Endothelial cell of umbilical vein (primary cell): ENCODE measurements at regions not wholly inside any gene's neighbourhood (a gene's known extent, or its start where the extent isn't known, plus 50 kb on each side); places are given as distances from the start of the nearest gene placed in this dataset. TPM values are rescaled to one million over a fixed set of nuclear protein-coding genes. Genes with fewer than 3 reads are reported as not detected.

ENCODE experiments used
- BruUV-seq: library from RNA; stranded (reverse); fragments of 400-500 nt; replicated peaks from 2 replicates; lab custom pipeline; 2021; lab: Mats Ljungman, UMichigan
- CTCF ChIA-PET: fragments of 300-600, 350-600 bp; sonication (Branson Sonifier 250); formaldehyde crosslinking; loops from one replicate; lab custom pipeline; 2021; ENCODE audit warnings: antibody characterized with exemption, inconsistent platforms; lab: Charles Lee
- POLR2A ChIA-PET: fragments of 300-600, 350-600 bp; sonication (Branson Sonifier 250); formaldehyde crosslinking; loops from one replicate; lab custom pipeline; 2021; ENCODE audit warnings: antibody characterized with exemption, inconsistent platforms; lab: Charles Lee
- DNase-seq: peaks from one replicate; pipeline ENCODE4 v3.0.0-alpha.2; 2011; ENCODE audit warnings: low read depth, low spot score
- FAIRE-seq: peaks from 2 replicates; lab custom pipeline; 2011; peaks lifted over from hg19 to GRCh38; lab: Jason Lieb, UNC
- H2AFZ ChIP-seq: 2 replicates; pipeline ENCODE4 v1.6.0; 2012; ENCODE audit warnings: low read depth, low read length, control low read depth, inconsistent platforms
- H3K27ac ChIP-seq: 2 replicates; pipeline ENCODE4 v1.5.1; 2011; ENCODE audit warnings: low read depth, mild to moderate bottlenecking, control low read depth, low read length, moderate library complexity; ENCODE audit not compliant: insufficient read depth
- H3K27me3 ChIP-seq, 2 experiments: 2 replicates each; pipeline versions ENCODE4 v1.6.0 to v1.6.1; 2011; ENCODE audit warnings: low read length in 2 of 2, mixed read lengths in 1 of 2; ENCODE audit not compliant: control insufficient read depth in 2 of 2, insufficient read depth in 2 of 2
- H3K36me3 ChIP-seq, 2 experiments: 2 replicates in 1 of 2; 3 replicates in 1 of 2; pipeline ENCODE4 v1.5.1; 2011; ENCODE audit warnings: low read length in 2 of 2, mild to moderate bottlenecking in 1 of 2, moderate library complexity in 1 of 2; ENCODE audit not compliant: control insufficient read depth in 2 of 2, insufficient read depth in 2 of 2; ENCODE audit errors: extremely low read depth in 1 of 2
- H3K4me1 ChIP-seq: 3 replicates; pipeline ENCODE4 v1.5.1; 2011; ENCODE audit warnings: mild to moderate bottlenecking, low read length; ENCODE audit not compliant: control insufficient read depth, insufficient read depth; ENCODE audit errors: extremely low read depth
- H3K4me2 ChIP-seq: 2 replicates; pipeline ENCODE4 v1.6.1; 2011; ENCODE audit warnings: low read length, control low read depth, mixed read lengths; ENCODE audit not compliant: insufficient read depth
- H3K4me3 ChIP-seq, 3 experiments: fragments of 200-600 bp in 1 of 3; sonication (generic), shearing (Covaris generic) in 1 of 3; replicated peaks in 1 of 3; 2 replicates each; pipeline ENCODE4 v1.5.1; 2011 to 2016; ENCODE audit warnings: control low read depth in 3 of 3, low read length in 3 of 3, mild to moderate bottlenecking in 2 of 3, inconsistent platforms in 1 of 3, low read depth in 1 of 3, moderate library complexity in 1 of 3; ENCODE audit not compliant: insufficient read depth in 1 of 3
- H3K79me2 ChIP-seq: 2 replicates; pipeline ENCODE4 v1.6.0; 2012; ENCODE audit warnings: low read length, inconsistent platforms; ENCODE audit not compliant: control insufficient read depth, insufficient read depth
- H3K9ac ChIP-seq: replicated peaks from 2 replicates; pipeline ENCODE3; 2011; ENCODE audit warnings: low read length, control low read depth; ENCODE audit not compliant: insufficient read depth; ENCODE audit errors: extremely low read depth
- H3K9me1 ChIP-seq: replicated peaks from 3 replicates; pipeline ENCODE4 v1.6.0; 2011; ENCODE audit warnings: mild to moderate bottlenecking, low read length; ENCODE audit not compliant: control insufficient read depth, insufficient read depth; ENCODE audit errors: extremely low read depth
- H3K9me3 ChIP-seq: replicated peaks from 2 replicates; pipeline ENCODE4 v1.5.1; 2012; ENCODE audit warnings: low read length, inconsistent platforms; ENCODE audit not compliant: control insufficient read depth, insufficient read depth
- H4K20me1 ChIP-seq: replicated peaks from 2 replicates; pipeline ENCODE3; 2011; ENCODE audit warnings: mild to moderate bottlenecking, low read length; ENCODE audit not compliant: control insufficient read depth, insufficient read depth; ENCODE audit errors: extremely low read depth
- CTCF ChIP-seq, 2 donors: IDR thresholded peaks; 1 replicate in 1 of 2; 2 replicates in 1 of 2; pipeline ENCODE4 v1.5.1; 2011; ENCODE audit warnings: low read length in 2 of 2, mild to moderate bottlenecking in 2 of 2, moderate library complexity in 2 of 2, control low read depth in 1 of 2, inconsistent platforms in 1 of 2, low read depth in 1 of 2; ENCODE audit not compliant: insufficient read depth in 1 of 2; ENCODE audit errors: extremely low read depth in 1 of 2
- EZH2 ChIP-seq: IDR thresholded peaks from 2 replicates; pipeline ENCODE4 v1.6.1; 2012; ENCODE audit warnings: borderline replicate concordance, low read depth, mild to moderate bottlenecking, moderate library complexity, low read length, inconsistent platforms; ENCODE audit not compliant: severe bottlenecking
- FOS ChIP-seq: IDR thresholded peaks from 2 replicates; pipeline ENCODE4 v1.6.1; 2011; ENCODE audit warnings: mild to moderate bottlenecking, low read length, moderate library complexity, borderline replicate concordance; ENCODE audit not compliant: insufficient read depth
- GATA2 ChIP-seq: IDR thresholded peaks from 2 replicates; pipeline ENCODE4 v1.7.0; 2011; ENCODE audit warnings: low read depth, mild to moderate bottlenecking, moderate library complexity, mixed read lengths, low read length; ENCODE audit not compliant: insufficient read length, insufficient read depth
- JUN ChIP-seq: IDR thresholded peaks from 2 replicates; pipeline ENCODE4 v1.6.1; 2011; ENCODE audit warnings: borderline replicate concordance, low read depth; ENCODE audit not compliant: insufficient read length, insufficient read depth
- MAX ChIP-seq: IDR thresholded peaks from 2 replicates; pipeline ENCODE4 v1.6.1; 2011; ENCODE audit not compliant: insufficient read depth, insufficient read length
- MYC ChIP-seq: IDR thresholded peaks from one replicate; pipeline ENCODE4 v1.6.1; 2011; ENCODE audit warnings: mild to moderate bottlenecking, low read depth, low read length
- POLR2A ChIP-seq: IDR thresholded peaks from 2 replicates; pipeline ENCODE4 v1.6.1; 2012; ENCODE audit warnings: low read depth, mild to moderate bottlenecking, control low read depth, low read length
- POLR2AphosphoS5 ChIP-seq: IDR thresholded peaks from 2 replicates; pipeline ENCODE4 v1.6.1; 2012; ENCODE audit warnings: low read depth, mild to moderate bottlenecking, control low read depth, low read length, moderate library complexity; ENCODE audit not compliant: insufficient read depth
- dilution Hi-C: fragments of 300-500 bp; cut with MboI; formaldehyde crosslinking; loops from one replicate; pipeline ENCODE4 v1.15.0; 2019; ENCODE audit warnings: low sequenced_read_pairs; ENCODE audit not compliant: extremely low pct_ligation_motif_present
- intact Hi-C: fragments of 100-400 bp; cut with micrococcal nuclease; formaldehyde crosslinking; loops from one replicate; pipeline ENCODE4 v1.10.0; 2022
- small RNA-seq: library from RNA; depleted of rRNA; stranded (forward); fragments of <200 nt; gene quantifications from one replicate; pipeline ENCODE3, GENCODE V24; 2012; ENCODE audit warnings: low replicate concordance, low read depth; ENCODE audit not compliant: insufficient read depth, insufficient read length

GRCh38 chrY:7141477-7141876, 229.9 kb upstream of the AMELY start:
- dilution Hi-C loops, result no loop called here
- H3K4me1 ChIP-seq, result no peaks in the 10 kb centered on the region

More at GRCh38 chrY:7141477-7141876, 229.9 kb upstream of the AMELY start:
- Histone ChIP-seq H3K79me2 (no peaks in the 10 kb centered on the region), H3K9me1 (no peaks in the 10 kb centered on the region), H4K20me1 (no peaks in the 10 kb centered on the region), H3K9ac (no peak overlapping the region), H3K27ac (no peak overlapping the region), H3K36me3 (no peaks in the 10 kb centered on the region), H2AFZ (no peak overlapping the region), H3K27me3 (no peaks in the 10 kb centered on the region), H3K4me3 (no peak overlapping the region), H3K9me3 (no peaks in the 10 kb centered on the region), H3K4me2 (no peak overlapping the region)
- FAIRE-seq, result no peak
- ChIA-PET CTCF (no interaction called here), POLR2A (no interaction called here)
- TF ChIP-seq POLR2A (no peak), EZH2 (no peak), POLR2AphosphoS5 (no peak), MAX (no peak), CTCF (IDR thresholded peaks at IDR 0.05; ENCODE audit: extremely low read depth in 1 of 2, insufficient read depth in 1 of 2, low read depth in 1 of 2, low read length in 2 of 2) (no peak), MYC (no peak), FOS (no peak), JUN (no peak), GATA2 (no peak)
- no TSS peak for BruUV-seq
- intact Hi-C loops, result no loop called here
- no peak for DNase-seq

Small RNA genes lying in the stretch of these regions (small RNA-seq; reads per million reads assigned to genes)
- not detected for gene RF00019
- gene RN7SKP282, result not detected
- gene RNU6-521P, result not detected
